Posterior vena cava (tissue), 2 donors: ENCODE measurements at regions not wholly inside any gene's neighbourhood (a gene's known extent, or its start where the extent isn't known, plus 50 kb on each side); places are given as distances from the start of the nearest gene placed in this dataset.

Experiments used
- DNase-seq: peaks from one replicate; pipeline ENCODE4 v3.0.0-alpha.2; 2020; ENCODE audit warnings: low spot score
- intact Hi-C, 2 donors: fragments of 100-400 bp; cut with DNase I; formaldehyde crosslinking; loops; one replicate each; pipeline versions ENCODE4 v1.14.1 to v1.14.2; 2022 to 2023
- donor health status: DM: yes; HTN: yes; CAD: no.
- donor health status: DM: yes; HTN: yes; CAD: no.

DNA sequence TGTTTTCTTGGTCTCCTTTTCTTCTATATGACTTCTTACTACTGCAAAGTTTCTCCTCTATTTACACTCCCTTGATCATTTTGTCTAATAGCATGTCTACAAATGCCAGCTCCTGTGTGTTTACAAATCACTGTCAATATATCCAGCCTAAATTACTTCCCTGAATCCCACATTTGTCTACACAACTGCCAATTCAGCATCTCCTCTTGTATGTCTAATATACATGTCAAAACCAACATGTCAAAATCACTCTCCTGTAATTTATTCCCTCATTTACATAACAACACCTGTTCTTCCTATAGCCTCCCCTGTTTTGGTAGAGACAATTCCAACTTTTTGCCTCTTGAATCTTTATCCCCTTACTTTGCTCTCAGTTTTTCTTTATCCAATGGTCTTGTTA lies 359.3 kb downstream of the PLOD2 start:
- no peak for DNase-seq
- intact Hi-C loops, result no loop called here

DNA sequence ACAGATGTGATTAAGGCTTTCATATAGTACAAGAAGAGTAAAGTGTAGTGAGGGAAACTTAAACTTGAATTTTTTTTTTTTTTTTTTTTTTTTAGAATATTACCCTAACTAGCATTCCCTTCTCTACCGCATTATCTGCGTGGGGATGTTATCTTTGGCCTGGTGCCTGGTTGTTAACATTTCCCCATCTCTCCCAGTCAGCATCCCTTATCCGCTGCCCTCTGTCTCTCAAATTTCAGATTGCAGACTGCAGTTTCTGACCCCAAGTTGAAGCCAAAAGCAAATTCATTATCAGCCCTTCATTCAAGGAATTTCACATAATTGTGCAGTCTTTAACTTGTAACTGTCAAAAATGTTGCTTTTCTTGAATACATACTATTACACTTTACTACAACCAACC lies 353.0 kb downstream of the PLOD2 start:
- intact Hi-C loops, result no loop called here
- no peak for DNase-seq

DNA sequence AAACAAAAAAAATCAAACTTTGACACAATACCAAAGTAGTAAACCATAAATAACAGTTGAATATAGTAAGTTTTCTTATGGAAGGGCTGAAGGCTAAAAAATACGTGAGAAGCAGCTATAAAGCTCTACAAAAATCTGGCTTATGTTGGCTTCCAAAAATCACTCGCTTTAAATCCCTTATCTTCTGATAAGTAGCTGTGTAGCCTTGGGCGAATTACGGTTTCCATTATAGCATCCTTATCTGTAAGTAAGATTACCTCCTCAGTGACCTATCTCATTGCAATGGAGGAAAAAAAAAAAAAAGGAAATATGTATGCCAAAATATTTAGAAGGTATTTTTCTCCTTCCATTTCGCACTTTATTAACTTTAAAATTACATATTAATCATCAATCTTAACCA lies 348.6 kb downstream of the PLOD2 start:
- intact Hi-C loops, result no loop called here
- no peak for DNase-seq

DNA sequence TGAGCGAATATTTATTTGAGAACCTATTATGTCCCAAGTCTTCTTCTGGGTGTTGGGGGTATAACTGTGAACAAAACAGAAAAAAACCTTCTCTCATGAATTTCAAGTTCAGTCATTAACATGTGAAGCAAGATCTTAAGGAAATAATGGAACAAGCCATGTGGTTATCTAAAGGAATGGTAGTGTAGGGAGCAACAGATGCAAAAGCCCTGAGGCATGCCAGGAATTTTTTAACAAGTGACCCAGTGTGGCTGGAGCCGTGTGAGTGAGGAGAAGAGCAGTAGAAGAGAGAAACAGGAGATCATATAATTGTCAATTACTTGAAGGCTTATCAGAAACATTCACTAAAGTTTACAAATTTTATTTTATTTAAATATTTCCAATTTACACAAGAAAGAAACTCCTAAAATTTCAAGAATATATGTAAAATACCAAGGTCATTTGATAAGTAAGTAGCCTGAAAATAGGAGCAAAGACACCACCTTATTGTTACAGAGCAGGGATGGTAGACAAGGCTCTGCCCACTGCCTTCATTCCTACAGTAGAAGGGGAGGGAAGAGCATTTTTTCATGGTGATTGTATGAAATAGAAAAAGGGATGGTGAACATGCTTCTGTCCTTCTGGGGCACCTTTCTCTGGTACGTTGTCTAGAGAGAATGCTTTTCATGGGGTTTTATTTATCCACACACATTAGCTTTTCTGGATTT lies 345.1 kb downstream of the PLOD2 start:
- intact Hi-C loops, result no loop called here
- no peak for DNase-seq

DNA sequence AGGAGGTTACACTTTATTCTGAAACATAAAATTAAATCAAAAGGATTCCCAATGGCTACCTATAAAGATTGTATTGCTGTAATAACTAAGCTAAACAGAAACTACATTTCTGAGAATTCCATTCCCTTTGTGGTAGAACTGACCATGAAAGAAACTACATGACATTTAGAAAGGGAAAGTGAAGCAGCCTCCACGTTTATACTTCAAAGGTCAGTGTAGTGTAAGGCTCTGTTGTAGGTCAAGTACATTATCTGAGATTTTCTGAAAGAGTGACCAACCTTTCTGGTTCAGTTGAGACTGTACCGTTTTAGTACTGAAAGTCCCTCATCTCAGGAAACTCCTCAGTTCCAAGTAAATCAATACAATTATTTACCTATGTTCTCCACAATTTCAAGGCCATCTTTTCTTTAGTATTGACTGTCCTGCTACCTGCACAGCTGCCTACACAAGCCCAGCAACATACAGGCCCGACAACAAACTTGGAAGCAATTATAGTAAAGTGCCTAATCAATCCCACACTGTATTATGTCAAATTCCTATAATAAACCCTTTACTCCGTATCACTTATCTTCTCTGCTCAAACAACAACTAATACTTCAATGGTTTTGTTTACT lies 343.0 kb downstream of the PLOD2 start:
- intact Hi-C loops, result no loop called here
- no peak for DNase-seq

DNA sequence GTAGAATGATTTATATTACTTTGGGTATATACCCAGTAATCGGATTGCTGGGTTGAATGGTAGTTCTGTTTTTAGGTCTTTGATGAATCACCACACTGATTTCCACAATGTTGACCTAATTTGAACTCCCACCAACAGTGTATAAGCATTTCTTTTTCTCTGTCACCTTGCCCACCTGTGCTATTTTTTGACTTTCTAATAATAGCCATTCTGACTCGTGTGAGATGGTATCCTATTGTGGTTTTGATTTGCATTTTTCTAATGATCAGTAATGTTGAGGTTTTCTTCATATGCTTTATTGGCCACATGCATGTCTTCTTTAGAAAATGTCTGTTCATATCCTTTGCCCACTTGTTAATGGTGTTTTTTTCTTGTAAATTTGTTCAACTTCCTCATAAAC lies 340.8 kb downstream of the PLOD2 start:
- DNase-seq, result no peak
- intact Hi-C loops, result no loop called here

DNA sequence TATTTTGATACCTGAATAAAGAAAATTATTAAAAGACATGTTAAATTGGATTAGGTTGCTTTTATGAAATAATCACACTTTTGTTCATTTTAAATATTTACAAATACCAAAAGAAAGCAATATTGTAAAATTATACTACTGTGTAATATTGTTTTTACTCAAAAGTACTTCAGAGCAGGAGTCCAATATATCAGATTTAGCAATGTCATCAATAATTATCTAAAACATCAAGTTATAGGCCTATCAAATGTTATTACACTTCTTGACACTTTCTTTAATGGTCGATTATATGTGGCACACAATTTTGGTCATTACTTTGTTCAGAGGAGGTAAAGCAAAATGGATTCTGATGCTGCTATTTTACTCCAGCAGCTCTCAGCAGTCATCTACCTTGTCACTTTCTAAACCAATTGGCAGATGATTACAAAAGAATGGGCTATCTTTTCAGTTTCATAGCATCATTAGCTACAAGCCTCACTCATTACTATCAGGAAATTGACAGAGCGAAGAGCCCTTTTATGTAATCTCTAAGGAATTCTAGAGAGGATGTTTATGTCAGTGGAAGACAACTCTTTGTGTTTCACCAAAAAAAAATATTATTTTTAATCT lies 318.6 kb downstream of the PLOD2 start:
- intact Hi-C loops, result no loop called here
- DNase-seq, result no peak

DNA sequence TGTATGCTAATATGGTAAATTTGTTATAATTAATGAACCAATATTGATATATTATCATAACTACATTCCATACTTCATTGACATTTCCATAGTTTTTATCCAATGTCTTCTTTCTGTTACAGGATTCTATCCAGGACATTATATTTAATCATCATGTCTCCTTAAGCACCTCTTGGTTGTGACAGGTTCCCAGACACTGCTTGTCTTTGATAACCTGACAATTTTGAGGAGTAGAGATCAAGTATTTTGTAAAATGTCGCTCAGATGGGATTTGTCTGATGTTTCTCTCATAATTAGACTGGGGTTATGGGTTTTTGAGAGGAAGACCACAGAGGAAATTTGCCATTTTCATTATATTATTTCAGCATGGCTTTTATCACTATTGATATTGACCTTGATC lies 317.4 kb downstream of the PLOD2 start:
- intact Hi-C loops, result no loop called here
- no peak for DNase-seq

DNA sequence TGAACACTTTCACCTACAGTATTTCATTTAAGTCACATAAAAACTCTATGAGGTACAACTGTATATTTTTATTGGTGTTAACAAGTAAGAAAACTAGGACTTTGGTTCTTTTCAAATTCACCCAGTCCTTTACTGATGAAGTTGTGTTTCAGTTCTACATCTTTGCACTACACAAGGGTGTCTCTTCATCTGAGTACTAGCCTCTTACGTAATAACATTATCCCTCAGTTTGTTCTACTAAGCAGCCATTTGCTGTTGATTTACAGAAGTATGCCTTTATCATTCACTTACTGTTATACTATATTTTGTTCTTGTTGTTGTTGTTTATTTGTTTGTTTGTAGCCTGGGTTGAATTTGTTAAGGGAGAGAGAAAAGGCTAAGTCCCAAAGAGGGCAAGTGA lies 311.9 kb downstream of the PLOD2 start:
- no peak for DNase-seq
- intact Hi-C loops, result no loop called here

DNA sequence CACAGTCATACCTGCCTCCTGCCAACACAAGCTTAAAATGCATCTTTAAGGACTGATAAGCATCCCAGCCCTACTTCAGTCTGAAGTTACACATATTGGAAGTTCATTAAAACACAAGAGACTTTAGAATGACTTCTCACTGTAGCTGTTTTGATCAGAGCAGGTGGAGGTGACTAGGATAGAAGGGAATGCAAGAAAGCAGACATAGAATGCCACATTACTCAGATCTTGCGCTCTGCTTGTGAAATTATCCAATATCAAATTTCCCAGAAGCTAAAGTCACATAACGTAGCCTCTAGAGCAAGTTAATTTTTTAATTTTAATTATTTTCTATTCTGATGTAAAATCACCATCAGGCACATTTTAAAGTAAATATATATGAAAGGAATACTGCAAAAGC lies 306.5 kb downstream of the PLOD2 start:
- intact Hi-C loops, result no loop called here

DNA sequence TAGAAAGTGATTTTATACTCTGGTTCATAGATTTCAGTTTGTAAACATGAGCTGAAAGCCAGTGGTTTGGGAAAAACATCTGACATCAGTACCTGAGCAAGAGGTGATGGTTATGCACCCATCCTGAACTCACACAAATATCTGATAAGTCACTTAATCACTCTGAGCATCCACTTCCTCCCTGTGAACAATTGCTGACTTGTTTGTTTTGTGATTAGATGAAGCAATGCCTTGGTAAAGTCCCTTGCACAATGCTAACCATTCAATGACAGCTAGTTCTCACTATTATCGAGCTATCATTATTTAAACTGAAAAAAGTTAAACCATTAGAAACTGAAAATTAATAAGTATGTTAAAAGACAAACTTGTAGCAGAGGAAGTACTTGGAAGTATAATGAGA lies 303.0 kb downstream of the PLOD2 start:
- intact Hi-C loops, result no loop called here
- DNase-seq, result no peak

More for the DNA sequence above, 306.5 kb downstream of the PLOD2 start:
- DNase-seq, result no peak

DNA sequence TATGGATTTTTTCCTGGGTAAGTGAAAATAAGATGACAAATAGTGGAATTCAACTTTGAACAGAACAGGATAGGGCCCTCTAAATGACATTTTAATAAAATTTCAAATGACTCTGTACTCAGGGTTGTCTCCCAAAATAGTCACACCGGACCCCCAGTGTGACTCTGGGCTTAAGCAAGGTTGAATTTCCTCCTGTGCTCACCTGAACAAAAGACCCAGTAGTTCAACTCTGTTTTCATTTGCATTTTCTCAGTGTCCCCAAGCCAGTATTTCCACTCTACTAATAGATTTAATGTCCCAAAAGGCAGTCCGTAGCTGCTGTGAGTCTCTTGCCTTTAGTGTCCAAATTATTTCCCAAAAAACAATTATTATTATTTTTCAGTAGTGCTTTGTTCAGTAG lies 296.6 kb downstream of the PLOD2 start:
- intact Hi-C loops, result no loop called here
- DNase-seq, result no peak

DNA sequence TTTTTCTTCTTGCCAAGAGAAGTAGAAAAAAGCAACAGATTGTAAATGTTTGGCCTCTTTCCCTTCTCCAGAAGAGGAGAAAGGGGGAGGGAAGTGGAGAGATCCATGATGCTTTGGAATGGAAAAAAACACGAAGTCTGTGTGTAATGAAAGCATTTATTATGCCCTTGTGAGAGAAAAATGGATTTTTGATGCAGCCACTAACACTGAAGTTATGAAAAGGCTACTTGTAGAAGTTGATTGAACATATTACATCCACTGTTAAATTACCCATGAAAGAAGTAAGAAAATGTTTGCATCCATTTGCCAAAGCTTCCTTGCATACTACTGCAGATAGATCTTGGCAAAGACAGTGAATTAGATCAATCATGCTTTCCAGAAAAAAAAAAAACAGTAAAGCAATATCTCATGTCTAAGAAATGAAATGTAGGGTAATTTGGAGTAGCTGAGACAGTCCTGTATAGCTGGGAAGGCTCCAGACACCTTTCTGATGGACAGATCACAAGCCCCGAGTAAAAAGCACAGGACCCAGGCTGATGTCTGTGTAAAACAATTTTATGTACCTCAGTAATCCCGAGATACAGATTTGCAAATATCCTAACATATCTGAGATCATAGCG lies 295.5 kb downstream of the PLOD2 start:
- intact Hi-C loops, result no loop called here

DNA sequence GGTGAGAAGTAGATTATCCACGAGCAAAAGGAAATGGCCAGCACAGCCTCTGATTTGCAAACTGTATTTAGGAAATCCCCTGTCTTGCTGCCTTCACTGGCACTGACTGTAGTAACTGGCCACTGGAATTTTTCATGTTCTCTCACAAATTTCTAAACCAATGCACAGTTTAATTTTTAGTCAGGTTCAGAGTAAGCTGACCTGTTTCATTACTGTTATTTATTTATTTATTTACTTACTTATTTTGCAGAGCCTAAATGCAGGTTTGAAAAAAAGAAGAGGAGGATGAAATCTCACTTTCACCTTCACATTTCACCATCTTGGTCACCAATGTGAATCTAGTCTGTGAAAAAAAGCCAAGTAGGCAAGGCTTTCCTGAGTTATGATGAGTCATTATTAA lies 291.0 kb downstream of the PLOD2 start:
- DNase-seq, result no peak
- intact Hi-C loops, result no loop called here

More for the DNA sequence above, 295.5 kb downstream of the PLOD2 start:
- no peak for DNase-seq

DNA sequence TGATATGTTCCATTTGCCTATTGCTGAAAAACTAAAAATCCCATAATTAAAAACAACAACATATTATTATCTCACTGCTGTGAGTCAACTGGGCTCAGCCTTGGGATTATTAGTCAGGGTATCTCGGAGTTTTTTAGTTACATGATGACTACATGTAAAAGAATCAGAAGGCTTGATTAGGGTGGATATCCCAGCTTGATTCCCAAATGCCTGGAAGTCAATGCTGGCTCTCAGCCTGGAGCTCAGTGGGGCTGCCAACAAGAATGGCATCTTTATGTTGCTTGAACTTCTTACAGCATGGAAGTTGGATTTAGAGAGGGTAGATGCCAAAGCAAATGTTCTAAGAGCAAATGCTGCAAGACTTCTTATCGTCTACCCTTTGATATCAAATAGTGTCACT lies 278.5 kb downstream of the PLOD2 start:
- intact Hi-C loops, result loop anchor here in 1 of 2 donors (10.0 kb wide), 1 partner anchor 122 kb away; no protein-coding TSS in a partner anchor
- no peak for DNase-seq

DNA sequence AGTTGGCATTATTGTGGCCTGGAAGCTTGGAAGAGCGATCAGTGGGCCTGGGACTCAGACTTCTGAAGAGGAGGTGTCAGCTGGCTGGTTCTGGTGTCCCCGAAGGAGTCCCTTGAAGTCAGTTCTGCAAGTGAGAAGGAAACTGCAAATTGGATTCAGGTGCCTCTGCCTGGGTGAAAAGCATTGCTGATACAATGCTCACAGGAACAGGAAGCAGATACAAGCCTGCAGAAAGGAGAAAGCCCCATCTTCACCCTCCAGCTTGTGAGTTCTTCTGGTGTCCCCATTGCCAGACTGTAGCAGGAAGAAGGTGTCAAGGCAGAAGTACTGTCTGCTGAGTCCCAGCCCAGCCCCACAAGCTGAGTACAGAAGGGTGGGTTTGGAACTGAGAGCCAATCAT lies 271.3 kb downstream of the PLOD2 start:
- DNase-seq, result no peak
- intact Hi-C loops, result loop anchor here in 1 of 2 donors (10.0 kb wide), 1 partner anchor 115 kb away; no protein-coding TSS in a partner anchor

DNA sequence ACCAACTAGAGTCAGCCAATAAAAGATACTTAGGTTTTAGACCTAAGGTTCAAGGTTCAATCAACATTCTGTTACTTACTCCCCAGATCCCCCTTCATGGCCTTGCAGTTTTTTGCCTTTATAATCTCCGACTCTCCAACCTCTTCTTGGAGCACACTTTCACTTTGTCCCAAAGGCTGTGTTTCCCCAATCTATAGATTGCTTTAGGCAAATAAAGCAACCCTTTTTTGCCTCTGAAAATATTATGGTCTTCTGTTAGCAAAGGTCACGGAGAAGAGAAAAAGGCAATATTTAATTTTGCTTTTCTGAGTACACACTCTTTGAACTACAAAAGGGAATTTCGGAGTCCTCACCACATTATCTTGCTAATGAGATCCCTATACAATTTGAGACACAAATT lies 268.1 kb downstream of the PLOD2 start:
- no peak for DNase-seq
- intact Hi-C loops, result no loop called here

DNA sequence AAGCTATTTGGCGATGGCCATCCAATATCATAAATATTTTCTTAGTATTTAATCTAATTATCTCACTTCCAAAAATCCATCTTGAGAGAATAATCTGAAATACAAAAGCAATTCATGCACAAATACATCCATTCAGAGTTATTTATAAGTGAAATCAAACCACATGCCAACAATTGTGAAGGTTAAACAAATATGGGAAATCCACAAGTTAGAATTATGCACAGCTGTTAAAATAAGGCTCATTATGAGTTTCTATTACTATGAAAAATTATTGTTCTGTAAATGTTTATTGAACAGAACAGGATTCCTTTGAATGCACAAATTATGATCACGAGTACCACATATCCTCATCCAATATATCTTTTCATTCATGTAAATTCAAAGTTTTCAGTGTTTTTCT lies 267.7 kb downstream of the PLOD2 start:
- no peak for DNase-seq
- intact Hi-C loops, result no loop called here

DNA sequence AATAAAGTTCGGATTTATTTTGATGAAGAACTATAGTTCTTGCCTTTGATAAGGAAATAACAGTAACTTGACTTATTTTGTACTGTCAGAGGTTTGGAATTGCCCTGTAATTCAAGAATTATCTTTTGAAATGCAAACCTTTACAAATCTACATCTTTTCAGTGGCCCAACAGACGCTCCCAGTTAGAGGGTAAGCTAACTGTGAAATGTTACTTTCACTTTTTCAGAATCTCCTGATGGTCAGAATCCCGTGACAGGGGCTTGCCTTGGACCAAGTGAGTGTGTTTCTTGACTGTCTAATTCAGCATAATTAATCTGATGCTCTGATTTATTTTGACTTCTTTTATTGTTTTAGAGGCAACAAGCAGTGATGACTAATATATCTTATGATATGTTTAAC lies 262.5 kb downstream of the PLOD2 start:
- DNase-seq, result no peak
- intact Hi-C loops, result no loop called here

DNA sequence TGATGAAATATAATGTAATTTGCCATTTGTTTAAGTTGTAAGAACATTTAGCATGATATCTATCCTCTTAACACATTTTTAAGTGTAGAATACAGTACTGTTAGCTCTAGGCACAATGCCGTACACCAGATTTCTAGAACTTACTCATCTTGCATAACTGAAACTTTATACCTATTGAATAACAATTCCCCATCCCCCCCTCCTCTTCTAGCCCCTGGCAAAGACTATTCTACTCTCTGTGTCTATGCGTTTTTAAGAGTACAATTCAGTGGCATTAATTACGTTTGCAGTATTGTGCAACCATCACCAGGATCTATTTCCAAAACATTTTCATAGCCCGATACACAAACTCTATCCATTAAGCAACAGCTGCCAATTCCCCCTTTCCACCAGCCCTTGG lies 261.7 kb downstream of the PLOD2 start:
- no peak for DNase-seq
- intact Hi-C loops, result no loop called here
